Left colon (tissue), 2 donors: ENCODE measurements at regions not wholly inside any gene's neighbourhood (a gene's known extent, or its start where the extent isn't known, plus 50 kb on each side); places are given as distances from the start of the nearest gene placed in this dataset.

Experiments used
- ATAC-seq: fragments of 200-7000 bp; cut with Tn5 transposase; one replicate; pipeline ENCODE4 v1.9.1; 2020; ENCODE audit warnings: mild to moderate bottlenecking, moderate library complexity
- DNase-seq, 2 donors: peaks; one replicate each; pipeline ENCODE4 v3.0.0-alpha.2; 2020
- intact Hi-C, 2 donors: fragments of 100-400 bp; cut with DNase I in 1 of 2; cut with micrococcal nuclease in 1 of 2; formaldehyde crosslinking; loops; one replicate each; pipeline versions ENCODE4 v1.11.2 to v1.14.0; 2022; cut with DNase I, micrococcal nuclease
- donor health status: DM: no; HTN: no; CAD: no.
- donor health status: DM: yes; HTN: yes; CAD: no.

- ATAC-seq, result no peak
- no peak for DNase-seq
- intact Hi-C loops, result no loop called here
Measured at GRCh38 chrX:39960219-39960618, 137.5 kb downstream of the BCOR start.

DNA sequence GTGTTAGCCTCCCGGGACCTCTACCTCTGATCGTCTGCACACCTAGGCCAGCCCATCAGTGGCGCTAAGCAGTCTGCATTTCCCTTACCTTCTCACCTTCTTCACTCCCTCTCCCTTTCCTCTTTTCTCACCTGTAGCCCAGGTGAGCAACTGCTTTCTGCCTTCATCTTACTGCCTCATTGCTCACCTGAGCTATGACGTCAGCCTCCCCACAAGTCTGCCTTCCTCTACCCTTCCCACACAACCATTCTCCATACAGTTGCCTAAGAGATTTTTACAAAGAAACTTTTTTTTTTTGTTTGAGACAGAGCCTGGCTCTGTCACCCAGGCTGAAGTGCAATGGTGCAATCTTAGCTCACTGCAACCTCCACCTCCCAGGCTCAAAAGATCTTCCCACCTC, 136.3 kb downstream of the BCOR start:
- DNase-seq (no peak), ATAC-seq (no peak)
- intact Hi-C loops, result no loop called here

- intact Hi-C loops, result no loop called here
- DNase-seq (no peak), ATAC-seq (no peak)
Measured at GRCh38 chrX:39965051-39965573, 132.6 kb downstream of the BCOR start.

DNA sequence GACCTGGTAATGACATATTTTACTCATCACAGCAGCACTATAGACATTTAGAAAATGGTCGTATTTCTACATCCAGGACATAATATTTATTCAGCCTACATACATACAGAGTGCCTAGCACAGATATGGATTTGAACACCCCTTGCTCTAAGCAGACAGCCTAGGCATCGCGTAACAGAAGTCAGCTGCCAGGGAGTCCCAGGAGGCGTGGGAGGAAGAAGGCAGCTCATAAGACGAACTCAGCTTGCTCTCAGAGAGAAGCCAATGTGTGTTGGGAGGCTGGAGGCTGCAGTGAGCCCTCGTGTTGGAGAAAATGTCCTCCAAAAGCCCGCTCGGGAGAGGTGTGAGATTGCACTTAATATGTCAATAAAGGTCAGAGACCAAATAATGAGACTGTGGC, 131.6 kb downstream of the BCOR start:
- ATAC-seq, result no peak
- intact Hi-C loops, result no loop called here
- no peak for DNase-seq

- ATAC-seq, result no peak
- intact Hi-C loops, result no loop called here
- DNase-seq, result no peak
Measured at GRCh38 chrX:39967348-39967747, 130.4 kb downstream of the BCOR start.

- ATAC-seq, result peak; percentile 44
- DNase-seq, result peak in 1 of 2 donors; percentile 27
- intact Hi-C loops, result no loop called here
Measured at GRCh38 chrX:39969099-39969818, 128.5 kb downstream of the BCOR start.

DNA sequence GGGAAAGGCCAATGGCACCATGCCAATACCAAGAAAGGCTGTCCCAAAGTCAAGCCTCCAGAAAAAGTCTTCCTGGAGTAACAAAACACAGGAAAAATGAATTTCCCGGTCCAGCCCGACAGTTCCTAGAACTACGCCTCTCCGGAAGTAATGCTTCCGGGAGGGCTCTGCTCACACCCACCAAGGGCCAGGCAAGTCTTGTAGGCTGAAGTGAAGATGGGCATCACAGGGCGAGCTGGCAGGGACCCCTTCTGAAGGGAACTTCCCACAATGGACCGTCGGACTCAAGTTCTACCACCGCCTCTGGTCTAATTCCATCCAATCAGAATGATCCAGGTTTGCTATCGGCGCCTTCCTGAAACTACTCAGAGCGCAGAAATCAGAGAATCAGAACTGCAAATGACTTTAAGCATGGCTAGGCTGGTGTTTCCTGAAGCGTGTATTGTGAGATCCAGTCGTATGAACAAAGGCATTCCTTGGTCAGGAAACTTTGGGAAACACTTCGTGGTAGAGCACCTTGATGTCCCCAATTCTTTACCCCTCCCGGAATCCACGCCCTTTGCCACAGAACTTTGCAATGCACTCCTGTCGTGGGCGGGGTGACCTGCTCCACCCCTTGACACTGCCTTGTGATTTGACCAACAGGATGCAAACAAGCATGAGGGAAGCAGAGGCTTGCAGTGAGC, 127.8 kb downstream of the BCOR start:
- DNase-seq (no peak), ATAC-seq (peak; percentile 43)
- intact Hi-C loops, result no loop called here

GRCh38 chrX:39971760-39972159, 126.0 kb downstream of the BCOR start:
- no peak for ATAC-seq
- intact Hi-C loops, result no loop called here
- no peak for DNase-seq

DNA sequence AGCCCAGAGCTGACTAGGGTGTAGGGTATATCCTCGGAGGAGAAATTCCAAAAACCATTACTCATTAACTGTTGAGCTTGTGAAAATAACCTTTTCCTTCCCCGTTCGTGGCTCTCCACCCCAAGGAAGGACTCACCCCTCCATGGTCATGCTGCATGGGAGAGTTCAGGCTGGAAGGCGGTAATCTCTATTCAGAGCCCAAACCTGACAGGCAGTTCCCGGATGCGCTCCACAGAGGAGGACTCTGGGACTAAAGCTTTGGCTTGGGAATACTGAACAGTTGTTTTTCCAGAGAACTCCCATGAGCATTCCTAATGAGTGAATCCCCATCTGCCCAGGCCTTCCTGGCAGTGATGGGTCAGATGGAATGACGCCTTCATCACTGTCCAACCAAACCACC, 125.4 kb downstream of the BCOR start:
- DNase-seq (no peak), ATAC-seq (no peak)
- intact Hi-C loops, result no loop called here

DNA sequence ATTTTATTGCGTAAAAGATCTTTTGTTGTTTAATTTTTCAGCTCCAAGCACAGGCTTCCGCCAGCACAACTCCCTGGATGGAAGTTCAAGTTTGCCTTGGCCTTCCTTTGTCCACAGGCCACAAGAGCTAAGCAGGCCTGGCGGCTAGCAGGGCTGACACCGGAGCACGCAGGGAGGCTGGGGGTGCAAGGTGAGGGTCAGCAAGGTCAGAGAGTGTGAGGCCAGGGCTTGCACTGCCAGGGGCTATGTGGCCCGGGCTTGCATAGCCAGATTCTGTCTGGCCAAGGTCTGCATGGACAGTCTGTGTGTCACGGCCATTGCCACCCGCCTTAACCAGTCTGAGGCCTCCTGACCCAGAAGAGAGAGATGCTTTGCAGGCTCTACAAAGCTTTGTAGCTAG, 123.9 kb downstream of the BCOR start:
- no peak for ATAC-seq
- intact Hi-C loops, result no loop called here
- no peak for DNase-seq

DNA sequence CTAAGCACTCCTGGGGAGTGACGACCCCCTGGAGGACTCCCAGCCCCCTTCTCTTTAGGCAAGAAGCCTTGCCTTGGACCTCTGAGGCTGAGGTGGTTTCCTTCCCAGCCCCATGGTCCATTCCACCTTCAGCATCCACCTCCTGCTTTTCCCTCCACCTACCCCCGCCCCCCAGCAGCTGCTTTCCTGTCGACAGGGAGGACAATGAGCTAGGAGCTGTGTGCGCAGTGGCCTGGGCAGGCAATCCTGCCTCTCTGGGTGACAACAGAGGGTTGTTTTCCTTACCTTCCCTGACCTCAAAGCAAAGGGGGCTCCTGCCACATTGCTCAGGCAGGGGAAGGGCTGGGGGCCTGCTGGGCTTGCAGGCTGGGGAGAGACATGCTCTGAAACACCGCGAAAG, 123.5 kb downstream of the BCOR start:
- DNase-seq, result no peak
- intact Hi-C loops, result no loop called here
- no peak for ATAC-seq

DNA sequence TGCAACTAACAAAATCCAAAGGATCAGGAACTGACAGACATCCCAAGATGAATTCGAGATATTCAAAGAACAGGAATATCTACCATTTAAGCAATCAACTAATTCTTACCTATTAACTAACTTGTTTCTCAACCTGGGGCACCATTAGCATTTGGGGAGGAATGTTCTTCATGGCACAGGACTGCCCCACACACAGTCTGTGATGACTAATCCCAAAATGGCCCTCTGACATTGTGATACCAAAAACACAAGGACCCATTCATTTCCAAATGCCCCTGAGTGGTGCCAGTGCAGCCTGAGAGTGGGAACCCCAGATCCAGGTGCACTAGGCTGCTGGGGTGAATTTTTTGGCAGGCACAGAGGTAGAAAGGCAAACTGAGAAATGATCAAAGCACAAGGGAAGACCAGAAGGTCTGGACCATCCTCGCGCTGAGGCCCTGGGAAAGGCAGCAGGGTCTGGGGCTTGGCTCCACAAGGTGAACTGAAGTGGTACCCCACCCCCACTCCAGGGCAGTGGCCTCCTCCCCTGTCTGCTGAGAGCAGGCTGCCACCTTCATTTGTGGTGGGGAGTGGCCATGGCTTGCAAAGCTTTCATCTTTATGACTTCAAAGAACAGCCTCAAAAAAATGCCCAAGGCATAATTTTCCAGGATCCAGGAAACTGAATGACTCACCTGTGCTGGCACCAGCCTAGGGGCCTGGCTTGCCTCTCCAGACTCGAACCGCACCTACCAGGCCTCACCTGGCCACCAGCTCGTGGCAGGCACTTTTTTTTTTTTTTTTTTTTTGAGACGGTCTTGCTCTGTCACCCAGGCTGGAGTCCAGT, 122.4 kb downstream of the BCOR start:
- intact Hi-C loops, result no loop called here
- DNase-seq, result peak; percentile 61 to 78
- ATAC-seq, result peak; percentile 96

- ATAC-seq (no peak), DNase-seq (no peak)
- intact Hi-C loops, result no loop called here
Measured at GRCh38 chrX:39981946-39982345, 115.8 kb downstream of the BCOR start.

- DNase-seq, result no peak
- peak; percentile 48 for ATAC-seq
- intact Hi-C loops, result no loop called here
Measured at GRCh38 chrX:39982948-39983347, 114.8 kb downstream of the BCOR start.

- DNase-seq, result no peak
- intact Hi-C loops, result no loop called here
- peak; percentile 22 for ATAC-seq
Measured at GRCh38 chrX:39983715-39984114, 114.0 kb downstream of the BCOR start.

GRCh38 chrX:39984191-39984956, 113.4 kb downstream of the BCOR start:
- intact Hi-C loops, result no loop called here
- ATAC-seq (peak; percentile 61), DNase-seq (peak in 1 of 2 donors; percentile 25)

GRCh38 chrX:39985071-39985470, 112.7 kb downstream of the BCOR start:
- DNase-seq, result no peak
- no peak for ATAC-seq
- intact Hi-C loops, result no loop called here

DNA sequence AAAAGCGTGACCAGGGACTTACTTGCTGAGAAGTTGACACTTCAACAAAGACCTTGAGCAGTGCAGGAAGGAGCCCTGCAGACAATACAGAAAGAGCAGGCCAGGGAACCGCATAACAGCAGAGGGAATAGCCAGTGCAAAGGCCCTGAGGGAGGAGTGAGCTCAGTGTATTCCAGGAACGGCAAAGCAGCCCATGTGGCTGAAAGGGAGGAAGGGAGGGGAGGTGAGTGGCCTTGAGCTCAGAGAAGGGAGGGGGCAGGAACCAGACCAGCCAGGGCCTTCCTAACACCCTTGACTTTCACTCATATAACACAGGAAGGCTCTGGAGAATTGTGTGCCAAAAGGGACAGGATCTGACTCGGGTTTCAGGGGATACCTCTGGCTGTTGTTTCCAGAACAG, 112.2 kb downstream of the BCOR start:
- intact Hi-C loops, result no loop called here
- ATAC-seq, result no peak
- DNase-seq, result no peak

GRCh38 chrX:39988496-39988895, 109.3 kb downstream of the BCOR start:
- no peak for ATAC-seq
- intact Hi-C loops, result no loop called here

More at GRCh38 chrX:39988496-39988895, 109.3 kb downstream of the BCOR start:
- no peak for DNase-seq
